Lower leg skin (tissue), 3 donors: ENCODE measurements at regions not wholly inside any gene's neighbourhood (a gene's known extent, or its start where the extent isn't known, plus 50 kb on each side); places are given as distances from the start of the nearest gene placed in this dataset.

Experiments used
- CTCF ChIP-seq, 3 donors: fragments of 450-650 bp; IDR thresholded peaks; one replicate each; pipeline ENCODE4 v1.5.1; 2016; ENCODE audit warnings: antibody characterized with exemption in 3 of 3, mild to moderate bottlenecking in 3 of 3, moderate library complexity in 2 of 3
- POLR2A ChIP-seq, 2 donors: fragments of 450-650 bp; IDR thresholded peaks; one replicate each; pipeline ENCODE4 v1.6.1; 2016 to 2017; ENCODE audit warnings: antibody characterized with exemption in 2 of 2, mild to moderate bottlenecking in 1 of 2, moderate library complexity in 1 of 2

GRCh38 chr10:28105561-28105960 is 106.7 kb upstream of the ODAD2 start:
- no peak for TF ChIP-seq CTCF (IDR thresholded peaks at IDR 0.05)
- TF ChIP-seq POLR2A (IDR thresholded peaks at IDR 0.05), result no peak
